T-cell (primary cell): ENCODE measurements at regions not wholly inside any gene's neighbourhood (a gene's known extent, or its start where the extent isn't known, plus 50 kb on each side); places are given as distances from the start of the nearest gene placed in this dataset.

Experiments used
- ATAC-seq, 4 experiments: fragments of 200-7000 bp in 3 of 4; fragments of 150-1000 bp in 1 of 4; cut with Tn5 transposase; replicated peaks in 1 of 4; 1 replicate in 3 of 4; 2 replicates in 1 of 4; pipeline ENCODE4 v1.10.0; 2021; ENCODE audit warnings: moderate library complexity in 3 of 4, mild to moderate bottlenecking in 2 of 4, moderate number of reproducible peaks in 1 of 4
- CTCF ChIA-PET, 2 donors: fragments of 300-600 bp; sonication (Branson Sonifier 250); formaldehyde crosslinking; loops; one replicate each; lab custom pipeline; 2022; ENCODE audit warnings: antibody characterized with exemption in 2 of 2; lab: Charles Lee
- POLR2A ChIA-PET, 2 donors: fragments of 300-600 bp; sonication (Branson Sonifier 250); formaldehyde crosslinking; loops; one replicate each; lab custom pipeline; 2022; ENCODE audit warnings: antibody characterized with exemption in 2 of 2; lab: Charles Lee
- DNase-seq, 35 experiments: peaks; one replicate each; pipeline versions ENCODE4 v3.0.0 to v3.0.0-alpha.2; 2013 to 2023
- H3K27ac ChIP-seq: one replicate; pipeline ENCODE4 v1.5.1; 2013; ENCODE audit warnings: low read length
- H3K27me3 ChIP-seq, 2 experiments: replicated peaks in 1 of 2; 1 replicate in 1 of 2; 2 replicates in 1 of 2; pipeline versions ENCODE4 v1.6.1 to v1.7.0; 2013; ENCODE audit warnings: low read length in 1 of 2, mixed read lengths in 1 of 2; ENCODE audit not compliant: control insufficient read depth in 2 of 2, insufficient read depth in 2 of 2; ENCODE audit errors: extremely low read depth in 1 of 2
- H3K36me3 ChIP-seq, 2 donors: 1 replicate in 1 of 2; 2 replicates in 1 of 2; pipeline versions ENCODE4 v1.6.1 to v1.7.0; 2013; ENCODE audit warnings: low read length in 1 of 2; ENCODE audit not compliant: control insufficient read depth in 2 of 2, insufficient read depth in 1 of 2; ENCODE audit errors: extremely low read depth in 1 of 2
- H3K4me1 ChIP-seq, 2 experiments: 1 replicate in 1 of 2; 2 replicates in 1 of 2; pipeline versions ENCODE4 v1.6.1 to v1.7.0; 2013; ENCODE audit warnings: low read length in 2 of 2, mixed read lengths in 1 of 2; ENCODE audit not compliant: insufficient read depth in 2 of 2, control insufficient read depth in 1 of 2; ENCODE audit errors: extremely low read depth in 1 of 2
- H3K4me3 ChIP-seq, 2 donors: 1 replicate in 1 of 2; 2 replicates in 1 of 2; pipeline versions ENCODE4 v1.5.1 to v1.7.0; 2013; ENCODE audit warnings: mild to moderate bottlenecking in 2 of 2, low read length in 1 of 2, moderate library complexity in 1 of 2; ENCODE audit not compliant: control insufficient read depth in 1 of 2; ENCODE audit errors: extremely low read depth in 1 of 2
- H3K9me3 ChIP-seq: 2 replicates; pipeline ENCODE4 v1.7.0; 2013
- H3K27ac Mint-ChIP-seq, 2 donors: one replicate each; pipeline ENCODE4 v1.8.0; 2020 to 2021; ENCODE audit warnings: mild to moderate bottlenecking in 2 of 2, mixed read lengths in 2 of 2
- H3K27me3 Mint-ChIP-seq, 2 donors: one replicate each; pipeline ENCODE4 v1.8.0; 2021 to 2022; ENCODE audit warnings: mixed read lengths in 2 of 2
- H3K36me3 Mint-ChIP-seq: one replicate; pipeline ENCODE4 v1.8.0; 2021; ENCODE audit warnings: mixed read lengths
- H3K4me1 Mint-ChIP-seq, 3 donors: one replicate each; pipeline ENCODE4 v1.8.0; 2020 to 2022; ENCODE audit warnings: mixed read lengths in 3 of 3, mild to moderate bottlenecking in 1 of 3
- H3K4me3 Mint-ChIP-seq, 3 donors: one replicate each; pipeline ENCODE4 v1.8.0; 2020 to 2022; ENCODE audit warnings: mild to moderate bottlenecking in 3 of 3, mixed read lengths in 3 of 3, moderate library complexity in 3 of 3
- H3K9me3 Mint-ChIP-seq, 3 donors: one replicate each; pipeline ENCODE4 v1.8.0; 2020 to 2022; ENCODE audit warnings: mixed read lengths in 3 of 3
- WGBS: methylation state at CpG from one replicate; pipeline ENCODE4 v1.1.5; 2013; ENCODE audit warnings: missing lambda C conversion rate; ENCODE audit not compliant: insufficient coverage; 5-methylcytosine and 5-hydroxymethylcytosine counted together

- Histone ChIP-seq H3K4me1 (no peaks in the 10 kb centered on the region), H3K4me3 (no peak overlapping the region), H3K9me3 (no peaks in the 10 kb centered on the region), H3K27ac (no peak overlapping the region), H3K27me3 (no peaks in the 10 kb centered on the region), H3K36me3 (no peaks in the 10 kb centered on the region)
- peaks cover 0 to 2% (median 0%) of the 10 kb centered on the region in 3 donors for H3K9me3 Mint-ChIP-seq
- H3K4me3 Mint-ChIP-seq = no peak overlapping the region
- H3K36me3 Mint-ChIP-seq = no peaks in the 10 kb centered on the region
- 80% methylated on average over 1 of the region's 4 CpGs for WGBS
- ChIA-PET CTCF (interaction anchor here in 1 of 2 donors (0.7 kb wide), 1 partner anchor 446 kb away, joined by 5 read pairs; no protein-coding TSS in a partner anchor), POLR2A (no interaction called here)
- no peak overlapping the region for H3K27ac Mint-ChIP-seq
- DNase-seq = no peak
- no peak for ATAC-seq
- no peaks in the 10 kb centered on the region for H3K27me3 Mint-ChIP-seq
- H3K4me1 Mint-ChIP-seq = no peaks in the 10 kb centered on the region
These were observed 333.0 kb upstream of the SEMA6D start for GRCh38 chr15:47384341-47384740.

DNA sequence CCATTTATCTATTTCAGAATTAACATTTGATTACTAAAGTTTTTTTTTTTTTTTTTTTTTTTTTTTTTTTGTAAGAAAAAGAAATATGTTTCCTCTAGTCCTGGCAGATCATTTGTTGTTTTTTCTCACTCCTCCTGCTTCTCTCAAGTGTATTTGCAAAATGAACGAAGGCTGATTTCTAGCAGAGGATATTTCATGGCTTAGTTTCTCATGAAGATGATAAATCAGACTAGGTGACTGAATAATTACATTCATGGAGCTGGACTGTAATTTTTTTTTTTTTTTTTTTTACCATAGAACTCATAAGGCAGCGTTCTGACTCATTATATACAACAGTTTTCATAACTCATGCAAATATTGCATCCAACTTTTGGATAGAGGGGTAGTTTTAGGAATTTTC lies 332.5 kb upstream of the SEMA6D start:
- DNase-seq (no peak), ATAC-seq (no peak)
- Histone ChIP-seq H3K36me3 (no peaks in the 10 kb centered on the region), H3K9me3 (no peaks in the 10 kb centered on the region), H3K4me3 (no peak overlapping the region), H3K27me3 (no peaks in the 10 kb centered on the region), H3K27ac (no peak overlapping the region), H3K4me1 (no peaks in the 10 kb centered on the region)
- Mint-ChIP-seq H3K4me3 (no peak overlapping the region), H3K27ac (no peak overlapping the region), H3K36me3 (no peaks in the 10 kb centered on the region), H3K27me3 (no peaks in the 10 kb centered on the region), H3K9me3 (peaks cover 0 to 2% (median 0%) of the 10 kb centered on the region in 3 donors), H3K4me1 (no peaks in the 10 kb centered on the region)
- ChIA-PET CTCF (interaction anchor here in 1 of 2 donors (0.7 kb wide), 1 partner anchor 445 kb away, joined by 5 read pairs; no protein-coding TSS in a partner anchor), POLR2A (no interaction called here)
- no CpG with 5 or more reads among the region's 2 CpGs for WGBS

- Histone ChIP-seq H3K4me1 (no peaks in the 10 kb centered on the region), H3K27me3 (no peaks in the 10 kb centered on the region), H3K9me3 (no peaks in the 10 kb centered on the region), H3K36me3 (no peaks in the 10 kb centered on the region), H3K27ac (no peak overlapping the region), H3K4me3 (no peak overlapping the region)
- no peak for ATAC-seq
- Mint-ChIP-seq H3K27me3 (no peaks in the 10 kb centered on the region), H3K9me3 (peaks cover 0 to 4% (median 2%) of the 10 kb centered on the region in 3 donors), H3K4me3 (no peak overlapping the region), H3K27ac (no peak overlapping the region), H3K4me1 (no peaks in the 10 kb centered on the region), H3K36me3 (no peaks in the 10 kb centered on the region)
- ChIA-PET POLR2A (no interaction called here), CTCF (interaction anchor here in 1 of 2 donors (0.5 to 0.7 kb wide), 2 partner anchors 24 to 72 kb away, joined by 3 to 11 read pairs; no protein-coding TSS in a partner anchor)
- no peak for DNase-seq
- WGBS = 82% methylated on average over 5 of the region's 5 CpGs
These were observed 330.8 kb upstream of the SEMA6D start for GRCh38 chr15:47386459-47386858.

DNA sequence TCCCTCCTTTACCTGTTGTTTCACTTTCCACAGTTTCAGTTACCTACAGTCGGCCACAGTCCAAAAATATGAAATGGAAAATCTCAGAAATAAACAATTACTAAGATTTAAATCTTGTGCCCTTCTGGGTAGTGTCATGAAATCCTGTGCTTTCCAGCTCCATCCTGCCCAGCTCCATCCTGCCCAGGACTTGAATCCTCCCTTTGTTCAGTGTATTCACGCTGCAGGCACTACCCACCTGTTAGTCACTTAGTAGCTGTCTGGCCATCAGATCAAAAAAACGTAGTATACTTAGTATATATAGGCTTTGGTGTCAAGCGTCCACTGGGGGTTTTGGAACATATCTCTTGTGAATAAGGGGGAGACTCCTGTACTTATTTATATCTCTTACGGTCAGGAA lies 329.0 kb upstream of the SEMA6D start:
- H3K4me1 ChIP-seq = no peaks in the 10 kb centered on the region
- no peak for ATAC-seq
- no peaks in the 10 kb centered on the region for H3K27me3 ChIP-seq
- no CpG with 5 or more reads among the region's 5 CpGs for WGBS
- ChIA-PET CTCF (no interaction called here), POLR2A (no interaction called here)
- no peaks in the 10 kb centered on the region for H3K36me3 ChIP-seq
- no peak for DNase-seq
- Mint-ChIP-seq H3K4me1 (no peaks in the 10 kb centered on the region), H3K27ac (no peak overlapping the region), H3K4me3 (no peak overlapping the region), H3K27me3 (no peaks in the 10 kb centered on the region), H3K36me3 (no peaks in the 10 kb centered on the region), H3K9me3 (peaks cover 0 to 4% (median 0%) of the 10 kb centered on the region in 3 donors)
- no peak overlapping the region for H3K4me3 ChIP-seq
- no peak overlapping the region for H3K27ac ChIP-seq
- no peaks in the 10 kb centered on the region for H3K9me3 ChIP-seq

DNA sequence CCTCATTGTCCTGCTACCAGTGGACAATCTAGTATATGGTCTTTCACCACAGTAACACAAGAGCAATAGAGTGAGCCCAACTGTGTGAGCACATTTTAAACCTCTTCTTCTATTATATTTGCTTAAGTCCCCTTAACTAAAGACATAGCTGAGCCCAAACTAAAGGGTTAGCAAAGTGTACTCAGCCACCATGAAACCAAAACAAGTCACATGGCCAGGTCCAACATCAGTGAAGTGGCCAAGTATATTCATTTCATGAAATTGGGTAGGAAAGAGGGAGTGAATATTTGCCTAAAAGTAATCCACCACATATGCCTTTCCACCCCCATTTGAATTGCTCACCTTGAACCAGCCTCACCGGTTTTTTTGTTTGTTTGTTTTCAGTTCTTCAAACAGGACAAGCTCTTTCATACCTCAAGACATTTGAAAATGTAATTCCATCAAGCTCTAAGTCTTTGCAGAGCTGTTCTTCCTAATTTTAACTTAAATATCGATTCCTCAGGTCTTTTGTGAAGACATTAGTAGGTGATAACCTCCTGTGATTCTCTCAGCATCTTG lies 327.0 kb upstream of the SEMA6D start:
- DNase-seq = no peak
- Histone ChIP-seq H3K36me3 (no peaks in the 10 kb centered on the region), H3K27ac (no peak overlapping the region), H3K4me3 (no peak overlapping the region), H3K9me3 (no peaks in the 10 kb centered on the region), H3K27me3 (no peaks in the 10 kb centered on the region), H3K4me1 (no peaks in the 10 kb centered on the region)
- H3K27me3 Mint-ChIP-seq = no peaks in the 10 kb centered on the region
- ChIA-PET CTCF (interaction anchor here in 1 of 2 donors (0.6 kb wide), 1 partner anchor 16 kb away, joined by 3 read pairs; no protein-coding TSS in a partner anchor), POLR2A (no interaction called here)
- ATAC-seq = no peak
- no peak overlapping the region for H3K27ac Mint-ChIP-seq
- no peak overlapping the region for H3K4me3 Mint-ChIP-seq
- H3K4me1 Mint-ChIP-seq = no peaks in the 10 kb centered on the region
- 100% methylated on average over 1 of the region's 2 CpGs for WGBS
- H3K36me3 Mint-ChIP-seq = no peaks in the 10 kb centered on the region
- H3K9me3 Mint-ChIP-seq = peaks cover 0 to 4% (median 0%) of the 10 kb centered on the region in 3 donors

DNA sequence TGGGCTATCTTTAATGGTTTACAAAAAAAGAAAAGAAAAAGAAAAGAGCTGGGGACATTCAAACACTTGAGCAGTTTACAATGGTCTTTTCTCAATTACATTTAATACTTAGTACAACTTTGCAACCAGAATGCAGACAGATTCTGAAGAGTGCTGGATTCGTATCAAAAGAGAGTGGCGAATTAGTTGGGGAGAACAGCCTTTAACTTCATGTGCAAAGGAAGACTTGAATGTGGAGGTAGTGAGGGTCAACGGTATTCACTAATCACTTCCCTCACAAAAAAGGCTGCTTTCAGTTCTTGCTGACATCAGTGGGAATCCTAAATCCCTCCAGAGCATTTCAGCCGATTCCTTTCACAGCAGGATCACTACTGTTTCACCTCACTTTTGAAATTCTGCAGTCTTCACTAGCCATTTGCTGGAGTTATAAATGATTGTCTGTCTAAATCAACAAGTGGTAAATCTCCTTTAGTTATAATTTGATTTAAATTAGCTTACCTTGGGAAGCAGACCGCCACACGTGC lies 323.0 kb upstream of the SEMA6D start:
- Mint-ChIP-seq H3K36me3 (no peaks in the 10 kb centered on the region), H3K9me3 (peaks cover 0 to 13% (median 0%) of the 10 kb centered on the region in 3 donors), H3K27ac (no peak overlapping the region), H3K4me3 (no peak overlapping the region), H3K4me1 (no peaks in the 10 kb centered on the region), H3K27me3 (no peaks in the 10 kb centered on the region)
- WGBS = no CpG with 5 or more reads among the region's 6 CpGs
- H3K4me1 ChIP-seq = no peaks in the 10 kb centered on the region
- H3K27ac ChIP-seq = no peak overlapping the region
- H3K4me3 ChIP-seq = no peak overlapping the region
- ATAC-seq = no peak
- H3K36me3 ChIP-seq = no peaks in the 10 kb centered on the region
- no peaks in the 10 kb centered on the region for H3K9me3 ChIP-seq
- CTCF ChIA-PET = no interaction called here
- H3K27me3 ChIP-seq = no peaks in the 10 kb centered on the region
- POLR2A ChIA-PET = no interaction called here
- no peak for DNase-seq
